ENCODE measurements at regions not wholly inside any gene's neighbourhood (a gene's known extent, or its start where the extent isn't known, plus 50 kb on each side); places are given as distances from the start of the nearest gene placed in this dataset.

DNA sequence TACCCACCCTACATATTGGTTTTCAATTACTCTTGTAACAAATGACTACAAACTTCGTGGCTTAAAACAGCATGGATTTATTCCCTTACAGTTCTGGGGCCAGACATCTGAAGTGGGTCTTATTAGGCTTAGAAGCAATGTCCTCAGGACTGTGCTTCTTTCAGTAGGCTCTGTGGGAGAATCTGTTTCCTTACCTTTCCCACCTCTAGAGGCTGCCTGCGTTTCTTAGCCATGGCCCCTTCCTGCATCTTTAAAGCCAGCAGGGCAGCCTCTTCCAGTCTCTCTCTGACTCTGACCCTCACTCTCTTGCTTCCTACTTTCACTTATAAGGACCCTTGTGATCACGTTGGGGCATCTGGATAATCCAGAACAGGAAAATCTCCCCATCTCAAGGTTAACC, 252.5 kb upstream of the PGRMC2 start:
- intact Hi-C loops (cut with micrococcal nuclease; ENCODE audit: unreplicated experiment), result no loop called here
- H3K36me3 ChIP-seq (ENCODE audit: control insufficient read depth, insufficient read depth, low read length), result no peaks in the 10 kb centered on the region
- ChIA-PET POLR2A (no interaction called here), CTCF (no interaction called here)
- in situ Hi-C loops (cut with HindIII; ENCODE audit: low pct_unique_long_range_greater_than_20kb, low sequenced_read_pairs), result no loop called here
- no peak overlapping the region for H3K4me3 ChIP-seq (ENCODE audit: low read depth in 2 of 2, low read length in 2 of 2)
- ATAC-seq (no peak), DNase-seq (ENCODE audit: low read depth, low spot score) (no peak)
- H3K9me3 ChIP-seq (ENCODE audit: control insufficient read depth, insufficient read depth, low read depth, low read length), result no peaks in the 10 kb centered on the region
- H3K4me1 ChIP-seq (ENCODE audit: control insufficient read depth, insufficient read depth, low read length), result no peaks in the 10 kb centered on the region
- no TSS peak for BruUV-seq (replicated peaks)
- H3K27me3 ChIP-seq (ENCODE audit: control insufficient read depth, insufficient read depth, low read length), result no peaks in the 10 kb centered on the region
- no peak overlapping the region for H3K27ac ChIP-seq (ENCODE audit: low read length)
- TF ChIP-seq SIN3A (IDR thresholded peaks at IDR 0.05; ENCODE audit: borderline replicate concordance, insufficient read depth, low read depth, low read length), result no peak
- TF ChIP-seq TCF7L2 (IDR thresholded peaks at IDR 0.05; ENCODE audit: low read depth, low read length), result no peak
- no peak for TF ChIP-seq POLR2AphosphoS5 (IDR thresholded peaks at IDR 0.05; ENCODE audit: low read depth, low read length)

DNA sequence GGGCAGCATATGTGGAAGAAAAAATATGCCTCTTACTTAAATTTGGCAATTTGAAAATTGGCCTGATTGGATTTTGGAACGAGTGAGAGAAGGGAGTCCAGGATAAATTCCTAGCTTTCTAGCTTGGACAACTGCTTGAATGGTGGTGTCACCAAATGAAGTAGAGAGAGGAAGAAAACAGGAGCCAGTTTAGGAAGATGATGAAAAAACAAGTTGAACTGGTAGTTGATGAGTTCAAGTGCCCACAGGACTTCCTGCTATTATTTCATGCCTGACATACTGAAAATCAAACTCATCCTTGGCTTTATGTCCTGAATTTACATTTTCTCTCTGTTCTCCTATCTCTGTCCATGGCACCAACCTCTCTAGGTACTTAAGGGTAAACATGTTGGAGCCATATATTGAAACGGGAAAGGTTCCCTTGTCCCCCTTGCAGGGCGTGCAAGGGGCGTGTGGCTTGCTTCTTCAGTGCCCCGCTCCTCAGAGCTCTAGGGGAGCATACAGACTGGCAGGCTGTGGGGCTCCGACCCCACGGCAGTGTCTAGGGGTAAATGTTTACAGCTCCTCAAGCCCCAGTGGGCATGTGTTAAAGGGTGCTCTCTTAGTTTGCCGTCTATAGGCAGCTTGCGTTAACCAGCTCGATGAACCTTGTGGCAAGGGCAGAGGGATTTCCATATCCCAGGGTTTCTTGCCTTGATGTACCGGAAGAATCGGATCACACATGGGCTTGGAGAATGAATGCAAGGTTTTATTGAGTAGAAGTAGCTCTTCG, 250.7 kb upstream of the PGRMC2 start:
- Histone ChIP-seq H3K4me3 (ENCODE audit: low read depth in 2 of 2, low read length in 2 of 2) (no peak overlapping the region), H3K36me3 (ENCODE audit: control insufficient read depth, insufficient read depth, low read length) (no peaks in the 10 kb centered on the region), H3K9me3 (ENCODE audit: control insufficient read depth, insufficient read depth, low read depth, low read length) (no peaks in the 10 kb centered on the region), H3K27me3 (ENCODE audit: control insufficient read depth, insufficient read depth, low read length) (no peaks in the 10 kb centered on the region), H3K4me1 (ENCODE audit: control insufficient read depth, insufficient read depth, low read length) (no peaks in the 10 kb centered on the region), H3K27ac (ENCODE audit: low read length) (no peak overlapping the region)
- POLR2A ChIA-PET, result no interaction called here
- TF ChIP-seq, protein P1, sequence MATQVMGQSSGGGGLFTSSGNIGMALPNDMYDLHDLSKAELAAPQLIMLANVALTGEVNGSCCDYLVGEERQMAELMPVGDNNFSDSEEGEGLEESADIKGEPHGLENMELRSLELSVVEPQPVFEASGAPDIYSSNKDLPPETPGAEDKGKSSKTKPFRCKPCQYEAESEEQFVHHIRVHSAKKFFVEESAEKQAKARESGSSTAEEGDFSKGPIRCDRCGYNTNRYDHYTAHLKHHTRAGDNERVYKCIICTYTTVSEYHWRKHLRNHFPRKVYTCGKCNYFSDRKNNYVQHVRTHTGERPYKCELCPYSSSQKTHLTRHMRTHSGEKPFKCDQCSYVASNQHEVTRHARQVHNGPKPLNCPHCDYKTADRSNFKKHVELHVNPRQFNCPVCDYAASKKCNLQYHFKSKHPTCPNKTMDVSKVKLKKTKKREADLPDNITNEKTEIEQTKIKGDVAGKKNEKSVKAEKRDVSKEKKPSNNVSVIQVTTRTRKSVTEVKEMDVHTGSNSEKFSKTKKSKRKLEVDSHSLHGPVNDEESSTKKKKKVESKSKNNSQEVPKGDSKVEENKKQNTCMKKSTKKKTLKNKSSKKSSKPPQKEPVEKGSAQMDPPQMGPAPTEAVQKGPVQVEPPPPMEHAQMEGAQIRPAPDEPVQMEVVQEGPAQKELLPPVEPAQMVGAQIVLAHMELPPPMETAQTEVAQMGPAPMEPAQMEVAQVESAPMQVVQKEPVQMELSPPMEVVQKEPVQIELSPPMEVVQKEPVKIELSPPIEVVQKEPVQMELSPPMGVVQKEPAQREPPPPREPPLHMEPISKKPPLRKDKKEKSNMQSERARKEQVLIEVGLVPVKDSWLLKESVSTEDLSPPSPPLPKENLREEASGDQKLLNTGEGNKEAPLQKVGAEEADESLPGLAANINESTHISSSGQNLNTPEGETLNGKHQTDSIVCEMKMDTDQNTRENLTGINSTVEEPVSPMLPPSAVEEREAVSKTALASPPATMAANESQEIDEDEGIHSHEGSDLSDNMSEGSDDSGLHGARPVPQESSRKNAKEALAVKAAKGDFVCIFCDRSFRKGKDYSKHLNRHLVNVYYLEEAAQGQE (IDR thresholded peaks at IDR 0.05; ENCODE audit: insufficient read depth in 1 of 2, low read depth in 2 of 2, low read length in 1 of 2), result no peak
- TF ChIP-seq TCF7L2 (IDR thresholded peaks at IDR 0.05; ENCODE audit: low read depth, low read length) (no peak), SIN3A (IDR thresholded peaks at IDR 0.05; ENCODE audit: borderline replicate concordance, insufficient read depth, low read depth, low read length) (no peak), POLR2AphosphoS5 (IDR thresholded peaks at IDR 0.05; ENCODE audit: low read depth, low read length) (no peak)
- TF ChIP-seq, protein P2, sequence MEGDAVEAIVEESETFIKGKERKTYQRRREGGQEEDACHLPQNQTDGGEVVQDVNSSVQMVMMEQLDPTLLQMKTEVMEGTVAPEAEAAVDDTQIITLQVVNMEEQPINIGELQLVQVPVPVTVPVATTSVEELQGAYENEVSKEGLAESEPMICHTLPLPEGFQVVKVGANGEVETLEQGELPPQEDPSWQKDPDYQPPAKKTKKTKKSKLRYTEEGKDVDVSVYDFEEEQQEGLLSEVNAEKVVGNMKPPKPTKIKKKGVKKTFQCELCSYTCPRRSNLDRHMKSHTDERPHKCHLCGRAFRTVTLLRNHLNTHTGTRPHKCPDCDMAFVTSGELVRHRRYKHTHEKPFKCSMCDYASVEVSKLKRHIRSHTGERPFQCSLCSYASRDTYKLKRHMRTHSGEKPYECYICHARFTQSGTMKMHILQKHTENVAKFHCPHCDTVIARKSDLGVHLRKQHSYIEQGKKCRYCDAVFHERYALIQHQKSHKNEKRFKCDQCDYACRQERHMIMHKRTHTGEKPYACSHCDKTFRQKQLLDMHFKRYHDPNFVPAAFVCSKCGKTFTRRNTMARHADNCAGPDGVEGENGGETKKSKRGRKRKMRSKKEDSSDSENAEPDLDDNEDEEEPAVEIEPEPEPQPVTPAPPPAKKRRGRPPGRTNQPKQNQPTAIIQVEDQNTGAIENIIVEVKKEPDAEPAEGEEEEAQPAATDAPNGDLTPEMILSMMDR (IDR thresholded peaks at IDR 0.05), result no peak
- intact Hi-C loops (cut with micrococcal nuclease; ENCODE audit: unreplicated experiment) (no loop called here), in situ Hi-C loops (cut with HindIII; ENCODE audit: low pct_unique_long_range_greater_than_20kb, low sequenced_read_pairs) (no loop called here)
- DNase-seq (ENCODE audit: low read depth, low spot score) (no peak), ATAC-seq (no peak)
- BruUV-seq (replicated peaks), result no TSS peak
- CTCF ChIA-PET, result no interaction called here

DNA sequence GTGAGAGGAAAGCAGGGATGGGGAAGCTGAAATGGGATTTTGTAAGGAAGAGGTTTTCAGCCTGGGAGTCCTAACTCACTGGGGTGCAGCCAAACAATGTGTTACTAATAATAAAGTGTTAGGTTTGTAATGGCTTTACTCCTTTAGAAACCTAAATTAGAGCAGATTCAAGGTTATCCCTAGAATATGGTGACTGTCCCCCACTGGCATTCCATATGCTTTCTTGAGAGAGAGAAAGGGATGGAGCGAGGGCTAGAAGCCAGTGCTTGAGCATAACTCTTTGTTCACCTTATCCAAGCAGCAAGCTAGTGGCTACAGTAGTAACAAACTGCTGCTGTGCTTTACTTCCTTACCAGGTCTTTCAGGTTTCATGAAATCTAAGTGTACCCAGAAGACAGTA, 249.1 kb upstream of the PGRMC2 start:
- POLR2A ChIA-PET, result no interaction called here
- Histone ChIP-seq H3K27ac (ENCODE audit: low read length) (no peak overlapping the region), H3K36me3 (ENCODE audit: control insufficient read depth, insufficient read depth, low read length) (no peaks in the 10 kb centered on the region), H3K4me1 (ENCODE audit: control insufficient read depth, insufficient read depth, low read length) (no peaks in the 10 kb centered on the region), H3K27me3 (ENCODE audit: control insufficient read depth, insufficient read depth, low read length) (no peaks in the 10 kb centered on the region), H3K4me3 (ENCODE audit: low read depth in 2 of 2, low read length in 2 of 2) (no peak overlapping the region), H3K9me3 (ENCODE audit: control insufficient read depth, insufficient read depth, low read depth, low read length) (no peaks in the 10 kb centered on the region)
- in situ Hi-C loops (cut with HindIII; ENCODE audit: low pct_unique_long_range_greater_than_20kb, low sequenced_read_pairs) (no loop called here), intact Hi-C loops (cut with micrococcal nuclease; ENCODE audit: unreplicated experiment) (no loop called here)
- CTCF ChIA-PET, result interaction anchor here (0.7 kb wide), 1 partner anchor 112 kb away, joined by 3 read pairs; no protein-coding TSS in a partner anchor
- ATAC-seq (no peak), DNase-seq (ENCODE audit: low read depth, low spot score) (no peak)
- no peak for TF ChIP-seq SIN3A (IDR thresholded peaks at IDR 0.05; ENCODE audit: borderline replicate concordance, insufficient read depth, low read depth, low read length)
- TF ChIP-seq, protein P2 (IDR thresholded peaks at IDR 0.05), result no peak
- no peak for TF ChIP-seq POLR2AphosphoS5 (IDR thresholded peaks at IDR 0.05; ENCODE audit: low read depth, low read length)
- TF ChIP-seq, protein P1 (IDR thresholded peaks at IDR 0.05; ENCODE audit: insufficient read depth in 1 of 2, low read depth in 2 of 2, low read length in 1 of 2), result no peak
- no peak for TF ChIP-seq TCF7L2 (IDR thresholded peaks at IDR 0.05; ENCODE audit: low read depth, low read length)
- no TSS peak for BruUV-seq (replicated peaks)
